ENCODE measurements at regions not wholly inside any gene's neighbourhood (a gene's known extent, or its start where the extent isn't known, plus 50 kb on each side); places are given as distances from the start of the nearest gene placed in this dataset.

DNA sequence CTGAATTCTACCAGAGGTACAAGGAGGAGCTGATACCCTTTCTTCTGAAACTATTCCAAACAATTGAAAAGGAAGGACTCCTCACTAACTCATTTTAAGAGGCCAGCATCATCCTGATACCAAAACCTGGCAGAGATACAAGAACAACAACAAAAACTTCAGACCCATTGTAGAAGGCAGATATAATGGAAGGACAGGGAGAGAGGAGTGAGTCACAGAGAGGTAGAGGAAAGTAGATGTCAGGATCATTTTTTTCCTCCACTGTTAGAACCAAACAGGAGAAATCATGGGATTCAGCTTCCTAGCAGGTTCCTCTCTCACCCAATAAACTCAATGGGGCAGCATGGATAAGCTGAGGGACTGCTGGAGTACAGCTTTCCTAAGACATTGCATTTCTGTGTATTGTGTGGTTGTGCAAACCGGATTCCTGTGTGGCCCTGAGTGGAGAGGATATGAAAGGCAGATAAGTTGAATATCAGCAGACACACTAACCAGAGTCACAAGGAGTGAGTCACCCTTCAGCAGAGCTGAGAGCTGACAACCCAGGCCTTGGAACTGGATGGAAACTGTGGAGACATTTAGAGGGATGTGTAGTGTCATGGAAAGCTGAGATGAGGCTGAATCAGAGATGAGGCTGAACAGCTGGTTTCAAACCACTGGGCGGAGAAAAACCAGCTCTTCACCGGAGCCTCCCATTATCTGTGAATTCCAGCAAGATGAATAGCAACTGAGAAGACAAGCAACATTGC is 60.9 kb upstream of the MMADHC start:
- DNase-seq, result peak; percentile 23
- 80% methylated on average over 1 of the region's 3 CpGs for WGBS (ENCODE audit: insufficient coverage)
- H3K27me3 ChIP-seq (ENCODE audit: control insufficient read depth, insufficient read depth, low read length), result no peaks in the 10 kb centered on the region
- H3K9me3 ChIP-seq (replicated peaks; ENCODE audit: control insufficient read depth, low read depth, low read length), result no peaks in the 10 kb centered on the region
- no peaks in the 10 kb centered on the region for H3K4me1 ChIP-seq (ENCODE audit: control insufficient read depth, insufficient read depth, low read length)
- no peaks in the 10 kb centered on the region for H3K36me3 ChIP-seq (ENCODE audit: control insufficient read depth, insufficient read depth, low read length)
- no peak overlapping the region for H3K27ac ChIP-seq (ENCODE audit: low read length)
- H3K4me3 ChIP-seq (ENCODE audit: low read length), result no peak overlapping the region

DNA sequence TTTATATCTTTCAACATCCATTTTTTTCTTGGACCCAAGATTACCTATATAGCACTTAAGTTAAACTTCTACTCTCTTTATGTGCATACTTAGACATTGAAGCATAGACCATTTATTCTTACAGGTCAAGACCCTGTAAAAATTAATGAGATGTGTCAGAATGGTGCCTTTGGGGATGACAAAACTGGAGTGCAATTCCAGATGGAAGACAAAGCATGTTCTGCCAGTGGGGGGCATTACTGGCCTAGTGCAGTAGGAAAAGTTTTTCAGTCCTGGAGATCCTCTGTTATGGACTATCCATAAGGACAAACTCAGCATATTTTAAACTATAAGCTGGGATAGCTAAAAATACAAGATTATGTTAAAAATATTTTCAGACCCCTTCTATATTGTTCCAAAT is 57.8 kb upstream of the MMADHC start:
- Histone ChIP-seq H3K4me3 (ENCODE audit: low read length) (no peak overlapping the region), H3K9me3 (replicated peaks; ENCODE audit: control insufficient read depth, low read depth, low read length) (no peaks in the 10 kb centered on the region), H3K36me3 (ENCODE audit: control insufficient read depth, insufficient read depth, low read length) (no peaks in the 10 kb centered on the region), H3K27ac (ENCODE audit: low read length) (no peak overlapping the region), H3K4me1 (ENCODE audit: control insufficient read depth, insufficient read depth, low read length) (no peaks in the 10 kb centered on the region), H3K27me3 (ENCODE audit: control insufficient read depth, insufficient read depth, low read length) (no peaks in the 10 kb centered on the region)
- DNase-seq, result no peak
